ENCODE measurements at regions not wholly inside any gene's neighbourhood (a gene's known extent, or its start where the extent isn't known, plus 50 kb on each side); places are given as distances from the start of the nearest gene placed in this dataset.

DNA sequence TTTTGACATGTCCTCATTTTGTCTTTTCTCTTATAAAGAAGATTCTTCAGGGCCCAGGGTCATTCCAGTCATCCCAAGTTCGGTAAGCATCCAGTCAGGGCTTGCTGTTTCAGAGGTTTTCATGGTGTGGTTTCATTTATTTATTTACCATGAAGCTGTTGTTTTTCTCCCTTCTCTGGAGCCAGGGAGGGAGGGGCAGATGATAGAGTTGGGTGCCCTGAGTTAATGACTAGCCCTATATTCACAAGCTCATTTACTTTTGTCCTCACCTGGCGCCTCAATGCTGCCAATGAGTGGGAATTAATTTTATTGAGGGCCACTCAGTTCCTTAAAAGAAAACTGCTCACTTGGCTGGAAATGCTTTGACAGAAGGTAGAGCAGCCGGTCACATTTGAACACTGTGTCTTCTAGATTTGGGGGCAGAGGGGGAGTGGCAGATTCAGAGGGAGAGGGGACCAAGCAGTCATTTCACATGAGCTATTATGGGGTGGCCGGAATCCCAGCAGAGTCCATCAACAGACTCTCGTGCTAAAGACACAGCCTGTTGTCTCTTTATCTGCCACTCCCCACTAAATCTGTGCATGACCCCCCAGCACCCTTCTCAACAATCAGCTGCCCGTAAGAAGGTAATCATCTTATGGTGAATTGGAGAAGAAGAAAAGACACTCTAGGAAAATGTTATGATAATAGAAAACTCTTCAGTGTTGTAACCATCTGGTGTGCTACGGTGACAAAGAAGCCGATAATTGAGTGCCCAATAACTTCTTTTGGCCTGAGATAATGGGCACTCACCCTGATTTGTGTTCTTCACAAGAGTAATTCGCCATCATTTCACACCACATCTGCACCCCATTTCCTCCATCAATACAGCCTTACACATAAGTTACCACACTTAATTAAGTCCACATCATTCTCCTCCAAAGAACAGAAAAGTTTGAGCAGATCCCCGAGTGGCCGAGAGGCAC is 573.5 kb upstream of the JAG1 start:
- ATAC-seq (no peak), DNase-seq (no peak)
- 87 to 91% (median 89%) methylated on average over 11 of the region's 11 CpGs for WGBS, 4 donors
- H3K27me3 ChIP-seq: no peaks in the 10 kb centered on the region
- H3K4me1 ChIP-seq: peaks cover 0 to 12% (median 0%) of the 10 kb centered on the region in 12 donors
- intact Hi-C loops (cut with DNase I): no loop called here
- no peaks in the 10 kb centered on the region for H3K36me3 ChIP-seq
- H3K4me3 ChIP-seq: no peak overlapping the region
- H3K9me3 ChIP-seq: no peaks in the 10 kb centered on the region
- H3K27ac ChIP-seq: no peak overlapping the region
- TF ChIP-seq CTCF (IDR thresholded peaks at IDR 0.05): no peak
- TF ChIP-seq POLR2A (IDR thresholded peaks at IDR 0.05): no peak

DNA sequence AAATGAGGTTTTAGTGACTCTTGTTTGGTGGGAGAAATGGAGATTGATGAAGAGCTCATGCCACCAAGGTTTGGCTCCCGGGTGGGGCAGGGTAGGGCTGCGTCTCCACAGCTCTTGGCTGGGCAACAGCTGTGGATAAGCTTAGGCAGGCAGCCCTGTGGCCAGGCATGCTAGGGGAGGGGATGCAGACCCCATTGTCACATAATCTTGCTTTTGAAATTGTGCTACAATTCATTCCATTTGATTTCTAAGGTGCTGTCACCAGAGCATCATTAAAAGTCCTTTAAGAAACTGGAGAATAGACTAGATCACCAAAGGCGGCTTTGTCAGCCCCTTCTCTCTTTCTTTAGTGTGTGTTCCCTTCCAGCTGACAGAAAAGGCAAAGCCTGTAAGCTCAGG is 574.2 kb upstream of the JAG1 start:
- DNase-seq (no peak), ATAC-seq (no peak)
- WGBS, 4 donors: 86 to 93% (median 90%) methylated on average over 3 of the region's 3 CpGs
- Histone ChIP-seq H3K4me3 (no peak overlapping the region), H3K36me3 (no peaks in the 10 kb centered on the region), H3K27me3 (no peaks in the 10 kb centered on the region), H3K9me3 (no peaks in the 10 kb centered on the region), H3K27ac (no peak overlapping the region), H3K4me1 (peaks cover 0 to 12% (median 0%) of the 10 kb centered on the region in 12 donors)
- intact Hi-C loops (cut with DNase I): no loop called here
- TF ChIP-seq CTCF (IDR thresholded peaks at IDR 0.05): no peak
- no peak for TF ChIP-seq POLR2A (IDR thresholded peaks at IDR 0.05)

DNA sequence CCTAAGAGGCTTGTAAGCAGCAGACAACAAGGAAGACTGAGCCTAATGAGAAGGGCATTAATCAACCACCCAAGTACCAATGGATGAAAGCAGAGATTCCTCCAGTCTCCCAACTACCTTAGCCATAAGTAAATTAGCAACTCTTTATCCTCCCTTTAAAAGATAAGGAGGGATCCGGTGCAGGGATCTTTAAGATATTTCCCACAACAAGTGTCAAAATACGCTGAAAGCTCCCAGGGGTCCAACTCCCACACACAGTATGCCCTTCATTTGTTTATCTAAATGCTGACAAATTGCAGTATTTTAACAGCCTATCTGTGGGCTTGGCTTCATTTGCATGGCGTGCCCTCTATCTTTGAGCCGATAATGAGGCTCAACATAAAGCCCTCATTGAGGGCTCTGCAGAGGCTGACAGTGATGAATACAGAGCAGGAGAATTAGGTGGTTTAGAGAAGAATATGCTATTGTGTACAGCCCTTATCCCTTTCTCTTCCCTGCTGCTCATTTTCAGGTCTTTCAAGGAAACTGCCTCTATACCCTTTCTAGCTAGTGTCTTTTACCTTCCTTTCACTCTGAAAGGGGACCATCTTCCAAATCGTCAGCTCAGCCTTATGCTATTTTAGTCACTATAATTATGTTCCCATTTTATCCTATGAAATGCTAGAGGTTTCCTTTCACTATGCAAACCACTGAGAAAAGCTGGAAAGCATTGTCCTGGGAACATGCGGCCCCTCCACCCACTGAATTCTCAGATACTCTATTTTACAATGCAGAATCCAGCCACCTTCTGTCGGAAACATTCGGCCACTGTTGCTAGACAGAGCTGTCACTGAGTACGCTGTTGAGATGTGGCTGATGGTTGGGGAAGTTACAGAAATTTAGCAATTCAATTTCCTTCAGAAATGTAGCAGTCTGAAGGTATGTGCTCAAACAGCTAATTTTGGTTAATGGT is 575.2 kb upstream of the JAG1 start:
- Histone ChIP-seq H3K9me3 (peaks cover 0 to 2% (median 0%) of the 10 kb centered on the region in 12 donors), H3K27me3 (no peaks in the 10 kb centered on the region), H3K27ac (no peak overlapping the region), H3K36me3 (no peaks in the 10 kb centered on the region), H3K4me3 (no peak overlapping the region), H3K4me1 (peaks cover 0 to 10% (median 0%) of the 10 kb centered on the region in 12 donors)
- WGBS, 4 donors: 31 to 36% (median 36%) methylated on average over 9 of the region's 9 CpGs
- TF ChIP-seq CTCF (IDR thresholded peaks at IDR 0.05) (no peak), POLR2A (IDR thresholded peaks at IDR 0.05) (no peak)
- intact Hi-C loops (cut with DNase I): no loop called here
- DNase-seq (no peak), ATAC-seq (no peak)

GRCh38 chr20:11249683-11250082 is 575.9 kb upstream of the JAG1 start:
- WGBS, 4 donors: 68 to 77% (median 72%) methylated on average over 2 of the region's 2 CpGs
- Histone ChIP-seq H3K4me3 (no peak overlapping the region), H3K27ac (no peak overlapping the region), H3K36me3 (no peaks in the 10 kb centered on the region), H3K4me1 (peaks cover 0 to 10% (median 0%) of the 10 kb centered on the region in 12 donors), H3K27me3 (no peaks in the 10 kb centered on the region), H3K9me3 (peaks cover 0 to 10% (median 2%) of the 10 kb centered on the region in 12 donors)
- no peak for DNase-seq
- no peak for ATAC-seq
- TF ChIP-seq POLR2A (IDR thresholded peaks at IDR 0.05): no peak
- no peak for TF ChIP-seq CTCF (IDR thresholded peaks at IDR 0.05)
- intact Hi-C loops (cut with DNase I): no loop called here
